NCI-H2029 (cell line): ENCODE measurements at regions not wholly inside any gene's neighbourhood (a gene's known extent, or its start where the extent isn't known, plus 50 kb on each side); places are given as distances from the start of the nearest gene placed in this dataset.
"Not testable (repeated sequence)": the region's sequence is repeated elsewhere in the genome, so short reads cannot be mapped to it uniquely, and the experiment has no call there.

Experiments used
- DNase-seq: peaks from one replicate; lab custom pipeline; 2025; lab: John Stamatoyannopoulos, UW

GRCh38 chr15:62503451-62503850, 338.4 kb upstream of the C2CD4B start:
- no peak for DNase-seq

GRCh38 chr15:62505762-62506161, 340.7 kb upstream of the C2CD4B start:
- DNase-seq, result no peak

GRCh38 chr15:62506217-62506805, 341.2 kb upstream of the C2CD4B start:
- DNase-seq, result peak; percentile 21

GRCh38 chr15:62509395-62509958, 344.4 kb upstream of the C2CD4B start:
- DNase-seq, result no peak

GRCh38 chr15:62510791-62511190, 345.7 kb upstream of the C2CD4B start:
- no peak for DNase-seq

- no peak for DNase-seq
Observed at GRCh38 chr15:62512904-62513303, 347.8 kb upstream of the C2CD4B start.

- no peak for DNase-seq
Observed at GRCh38 chr15:62513893-62514292, 348.8 kb upstream of the C2CD4B start.

GRCh38 chr15:62515696-62516395, 350.8 kb upstream of the C2CD4B start:
- no peak for DNase-seq

GRCh38 chr15:62517541-62517940, 352.5 kb upstream of the C2CD4B start:
- no peak for DNase-seq

GRCh38 chr15:62518666-62519065, 353.6 kb upstream of the C2CD4B start:
- DNase-seq, result not testable (repeated sequence)

- no peak for DNase-seq
Observed at GRCh38 chr15:62519900-62520299, 354.8 kb upstream of the C2CD4B start.

- DNase-seq, result no peak
Observed at GRCh38 chr15:62520887-62521286, 355.8 kb upstream of the C2CD4B start.

GRCh38 chr15:62521396-62521795, 356.3 kb upstream of the C2CD4B start:
- no peak for DNase-seq

- DNase-seq, result no peak
Observed at GRCh38 chr15:62524848-62525247, 359.8 kb upstream of the C2CD4B start.

GRCh38 chr15:62527387-62527786, 362.3 kb upstream of the C2CD4B start:
- DNase-seq, result no peak

GRCh38 chr15:62528505-62528904, 363.4 kb upstream of the C2CD4B start:
- no peak for DNase-seq

- DNase-seq, result no peak
Observed at GRCh38 chr15:62532367-62532766, 367.3 kb upstream of the C2CD4B start.

- no peak for DNase-seq
Observed at GRCh38 chr15:62533687-62534086, 368.6 kb upstream of the C2CD4B start.

- no peak for DNase-seq
Observed at GRCh38 chr15:62534996-62535395, 369.9 kb upstream of the C2CD4B start.

- no peak for DNase-seq
Observed at GRCh38 chr15:62539236-62539635, 374.2 kb upstream of the C2CD4B start.

- no peak for DNase-seq
Observed at GRCh38 chr15:62541250-62541649, 376.2 kb upstream of the C2CD4B start.

GRCh38 chr15:62541846-62542245, 376.8 kb upstream of the C2CD4B start:
- DNase-seq, result no peak

GRCh38 chr15:62544446-62544845, 379.4 kb upstream of the C2CD4B start:
- no peak for DNase-seq
